Epithelial cell of proximal tubule (primary cell): ENCODE measurements at regions not wholly inside any gene's neighbourhood (a gene's known extent, or its start where the extent isn't known, plus 50 kb on each side); places are given as distances from the start of the nearest gene placed in this dataset.

Source experiments
- DNase-seq: peaks from one replicate; pipeline ENCODE4 v3.0.0-alpha.2; 2011; ENCODE audit warnings: low read depth
- H3K4me3 ChIP-seq: 2 replicates; pipeline ENCODE4 v1.5.1; 2011; ENCODE audit warnings: low read depth, mild to moderate bottlenecking, low read length
- CTCF ChIP-seq: conservative IDR thresholded peaks from 2 replicates; pipeline ENCODE4 v1.5.1; 2012; ENCODE audit warnings: low read depth, mild to moderate bottlenecking, low read length

- no peak overlapping the region for H3K4me3 ChIP-seq
- DNase-seq = no peak
- no peak for TF ChIP-seq CTCF
Measured at GRCh38 chr4:135281230-135281629, 1079.6 kb upstream of the PABPC4L start.

GRCh38 chr4:135277980-135278315 lies 1076.4 kb upstream of the PABPC4L start:
- DNase-seq = no peak
- no peak overlapping the region for H3K4me3 ChIP-seq
- no peak for TF ChIP-seq CTCF

- no peak for DNase-seq
- no peak for TF ChIP-seq CTCF
- H3K4me3 ChIP-seq = no peak overlapping the region
Measured at GRCh38 chr4:135277068-135277979, 1075.7 kb upstream of the PABPC4L start.

- DNase-seq = no peak
- TF ChIP-seq CTCF = no peak
- H3K4me3 ChIP-seq = no peak overlapping the region
Measured at GRCh38 chr4:135274416-135274815, 1072.8 kb upstream of the PABPC4L start.

GRCh38 chr4:135269125-135269890 lies 1067.7 kb upstream of the PABPC4L start:
- H3K4me3 ChIP-seq = no peak overlapping the region
- no peak for DNase-seq
- no peak for TF ChIP-seq CTCF

GRCh38 chr4:135268369-135268768 lies 1066.8 kb upstream of the PABPC4L start:
- H3K4me3 ChIP-seq = no peak overlapping the region
- TF ChIP-seq CTCF = no peak
- no peak for DNase-seq
